NCI-H2196 treated with DMSO at 0.1 percent for 48 hours (cell line): ENCODE measurements at regions not wholly inside any gene's neighbourhood (a gene's known extent, or its start where the extent isn't known, plus 50 kb on each side); places are given as distances from the start of the nearest gene placed in this dataset.
"Not testable (repeated sequence)": the region's sequence is repeated elsewhere in the genome, so short reads cannot be mapped to it uniquely, and the experiment has no call there.

Source experiments
- DNase-seq: peaks from one replicate; lab custom pipeline; 2025; ENCODE audit not compliant: unreplicated experiment; lab: John Stamatoyannopoulos, UW

DNA sequence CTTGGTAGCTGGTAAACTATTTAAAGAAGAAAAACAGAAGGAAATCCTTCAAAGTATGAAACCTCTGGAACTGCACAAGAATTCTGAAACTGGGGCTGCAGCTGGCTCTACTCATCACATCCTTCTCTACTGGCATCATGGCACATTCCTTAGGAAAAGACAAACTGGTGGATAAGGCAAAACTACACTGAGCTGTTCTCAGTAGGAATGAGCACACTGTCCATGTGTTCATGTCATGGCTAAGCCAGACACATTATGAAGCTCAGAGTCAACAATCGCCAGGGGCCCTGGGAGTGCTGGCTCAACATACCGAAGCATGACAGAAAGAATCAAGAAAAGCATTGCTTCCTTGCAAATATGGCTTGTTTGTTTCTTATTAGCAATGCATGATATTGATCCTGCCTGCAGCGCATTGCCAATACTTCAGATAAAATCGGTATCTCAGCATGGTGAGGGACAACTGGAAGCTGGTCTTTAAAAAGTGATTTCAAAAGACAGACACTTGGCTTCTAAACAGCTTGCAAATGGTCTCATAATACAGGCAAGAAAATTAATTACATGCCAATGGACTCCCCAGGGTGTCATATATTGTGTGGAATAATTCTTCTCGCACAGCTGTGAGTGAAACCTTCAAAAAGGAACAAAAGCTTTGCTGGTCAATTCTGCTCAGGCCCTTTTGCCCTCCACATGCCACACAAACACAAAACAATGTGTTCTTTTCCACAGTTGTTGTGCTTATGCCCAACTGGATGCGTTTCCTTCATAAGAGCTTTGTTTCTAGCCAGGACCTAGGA is 300.2 kb upstream of the VCX start:
- DNase-seq: no peak

GRCh38 chrX:7522860-7523259 is 320.1 kb upstream of the VCX start:
- no peak for DNase-seq

GRCh38 chrX:7515681-7516413 is 327.1 kb upstream of the VCX start:
- DNase-seq: no peak

DNA sequence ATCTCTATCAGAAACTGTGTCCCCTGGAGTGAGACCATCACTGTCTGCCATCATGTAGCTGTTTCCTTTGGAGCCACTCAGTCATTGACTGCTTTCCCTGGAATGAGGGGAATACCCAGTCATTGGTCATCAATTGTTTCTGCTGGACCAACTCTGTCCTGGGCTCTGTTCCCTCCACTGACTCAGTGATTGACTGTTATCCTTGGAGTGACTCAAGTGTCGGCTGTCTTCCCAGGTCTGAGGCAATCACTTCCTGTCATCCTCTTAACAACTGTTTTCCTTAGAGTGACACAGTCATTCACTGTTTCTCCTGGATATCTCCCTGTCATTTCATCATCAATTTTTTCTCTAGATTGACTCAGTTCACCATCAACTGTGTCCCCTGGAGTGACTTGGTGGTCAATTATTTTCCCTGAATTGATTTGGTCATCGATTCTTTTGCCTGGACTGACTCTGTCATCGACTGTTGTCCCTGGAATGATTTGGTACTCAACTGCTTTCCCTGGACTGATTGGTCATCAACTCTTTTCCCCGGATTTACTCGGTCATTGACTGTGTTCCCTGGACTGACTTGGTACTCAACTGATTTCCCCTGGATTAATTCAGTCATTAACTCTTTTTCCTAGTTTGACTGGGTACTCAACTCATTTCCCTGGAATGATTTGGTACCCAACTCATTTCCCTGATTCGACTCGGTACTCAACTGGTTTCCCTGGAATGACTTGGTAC is 327.9 kb upstream of the VCX start:
- DNase-seq: no peak

- no peak for DNase-seq
Observed at GRCh38 chrX:7512845-7513244, 330.1 kb upstream of the VCX start.

DNA sequence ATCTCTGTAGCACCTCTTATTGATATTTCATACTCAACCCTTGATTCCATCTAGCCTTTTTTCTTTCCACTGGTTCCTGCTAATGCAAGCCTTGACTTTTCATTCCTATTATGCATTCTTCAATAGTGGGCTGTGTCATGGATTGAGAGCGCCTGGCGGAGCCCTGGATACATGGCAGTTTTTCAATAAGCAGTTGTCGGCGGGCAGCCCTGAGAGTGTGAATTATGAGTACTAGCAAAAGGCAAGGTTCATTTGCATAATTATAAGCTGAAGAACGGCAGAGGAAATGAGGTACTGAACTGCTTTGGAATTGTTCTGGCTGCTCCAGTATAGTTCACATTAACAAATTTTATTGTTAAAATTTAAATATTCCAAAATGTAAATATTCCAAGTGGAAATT is 339.7 kb upstream of the VCX start:
- no peak for DNase-seq

DNA sequence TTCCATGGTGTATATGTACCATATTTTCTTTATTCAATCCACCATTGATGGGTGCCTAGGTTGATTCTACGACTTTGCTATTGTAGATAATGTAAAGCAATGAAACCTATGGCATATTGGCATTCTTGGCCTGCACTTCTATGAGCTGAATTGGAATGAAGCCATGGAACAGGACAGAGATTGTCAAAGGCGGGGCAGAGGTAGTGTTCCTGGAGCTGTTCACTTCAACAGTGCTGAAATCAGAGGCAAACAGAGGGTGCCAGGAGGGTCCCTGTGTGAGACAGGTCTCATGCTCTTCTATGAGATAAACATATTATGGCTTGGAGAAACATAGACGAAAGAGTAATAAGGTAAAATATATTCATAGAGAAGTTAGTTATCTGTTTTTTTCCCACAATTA is 342.6 kb upstream of the VCX start:
- DNase-seq: no peak

- DNase-seq: no peak
Observed at GRCh38 chrX:7486505-7486904, 338.6 kb upstream of the PUDP start.

- no peak for DNase-seq
Observed at GRCh38 chrX:7485061-7485460, 337.1 kb upstream of the PUDP start.

DNA sequence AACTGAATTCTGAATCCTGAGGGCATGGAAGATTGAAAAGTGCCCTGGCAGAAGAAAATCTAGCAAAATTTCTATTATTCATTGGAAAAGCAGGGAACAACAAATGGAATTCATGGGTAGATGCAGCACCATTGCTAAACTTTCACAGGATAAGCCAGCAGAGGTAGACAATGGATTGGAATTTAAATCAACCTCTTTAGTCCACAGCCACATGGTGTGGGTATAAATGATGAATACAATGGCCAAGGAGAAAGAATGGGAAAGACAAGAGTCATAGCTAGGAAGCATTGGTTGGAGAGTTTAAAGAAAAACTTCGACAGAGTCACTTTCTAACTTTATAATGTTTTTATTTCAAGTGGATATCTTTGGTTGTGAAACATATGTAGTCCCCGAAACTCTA is 332.8 kb upstream of the PUDP start:
- DNase-seq: no peak

- no peak for DNase-seq
Observed at GRCh38 chrX:7462110-7462509, 314.2 kb upstream of the PUDP start.

GRCh38 chrX:7461051-7461450 is 313.1 kb upstream of the PUDP start:
- DNase-seq: not testable (repeated sequence)

- DNase-seq: no peak
Observed at GRCh38 chrX:7447801-7448499, 300.0 kb upstream of the PUDP start.

DNA sequence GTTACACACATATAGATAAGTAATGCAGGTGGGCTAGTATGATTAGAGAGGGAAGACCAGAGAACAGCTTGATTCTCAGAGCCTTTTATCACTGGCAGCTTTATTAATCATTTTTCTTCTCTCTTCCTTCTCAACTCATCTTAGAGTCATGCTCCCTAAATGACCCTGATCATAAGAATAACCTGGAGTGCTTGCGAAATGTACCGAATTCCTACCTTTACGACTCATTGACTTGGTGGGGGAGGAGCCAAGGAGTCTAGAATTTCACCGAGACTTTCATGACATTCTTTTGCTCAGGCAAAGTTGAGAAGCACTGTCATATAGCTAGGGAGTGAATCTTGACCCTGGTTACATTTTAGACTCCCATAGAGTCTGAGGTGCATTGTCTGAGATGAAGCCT is 298.9 kb upstream of the PUDP start:
- DNase-seq: no peak

DNA sequence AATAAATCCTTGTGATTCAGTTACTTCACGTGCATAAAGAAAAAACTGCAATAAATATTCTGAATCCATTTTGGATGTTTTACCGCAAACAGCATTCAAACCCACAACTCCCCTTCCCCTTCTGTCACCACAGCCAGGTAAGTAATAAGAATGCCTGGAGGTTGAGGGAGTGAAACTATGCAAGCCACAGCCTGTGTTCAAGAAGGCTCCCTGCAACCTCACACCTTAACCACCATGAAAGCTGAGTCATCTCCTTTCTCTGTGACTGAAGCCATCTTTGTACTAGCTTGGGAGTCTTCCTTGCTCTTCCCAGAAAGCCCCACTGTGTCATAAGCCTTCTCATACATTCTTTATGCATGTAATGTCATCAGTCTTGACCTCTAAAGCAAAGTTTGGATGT is 297.0 kb upstream of the PUDP start:
- no peak for DNase-seq

- no peak for DNase-seq
Observed at GRCh38 chrX:7441586-7441985, 293.6 kb upstream of the PUDP start.

DNA sequence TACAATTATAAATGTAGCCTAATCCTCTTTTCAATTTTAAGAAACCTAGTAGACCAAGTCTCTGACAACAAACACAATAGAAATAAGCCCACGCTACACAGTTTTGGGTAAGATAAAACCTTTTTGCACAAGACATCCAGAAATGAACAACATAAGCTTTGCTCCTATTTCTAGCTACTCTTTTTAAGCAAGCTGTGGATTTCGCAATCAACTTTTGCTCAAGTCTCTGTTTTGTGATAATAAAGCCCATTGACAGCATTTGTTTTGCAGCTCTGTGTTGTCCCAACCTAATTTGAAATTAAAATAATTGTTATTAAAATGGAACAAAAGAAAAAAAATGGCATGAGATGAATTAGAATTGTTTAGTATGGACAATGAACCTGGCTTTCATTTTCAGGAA is 287.9 kb upstream of the PUDP start:
- DNase-seq: no peak

DNA sequence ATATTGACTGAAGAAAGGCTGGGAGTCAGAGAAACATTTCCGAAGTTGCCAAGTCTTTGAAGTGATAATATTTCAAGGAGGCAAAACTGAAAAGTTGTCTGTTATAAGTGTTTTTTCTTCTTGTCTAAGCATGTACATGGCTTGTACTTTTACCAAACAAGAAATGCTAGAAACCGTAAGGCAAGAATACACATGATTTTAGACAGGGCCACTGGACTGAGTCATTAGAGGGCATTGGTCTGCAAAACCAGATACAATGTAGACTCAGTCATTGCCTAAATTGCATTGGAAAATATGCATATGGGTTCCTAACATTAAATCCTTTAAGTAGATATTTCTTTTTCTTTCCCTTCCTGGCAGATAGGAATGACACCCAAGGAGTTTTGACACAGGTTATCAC is 284.9 kb upstream of the PUDP start:
- DNase-seq: no peak

- no peak for DNase-seq
Observed at GRCh38 chrX:7420717-7421116, 272.8 kb upstream of the PUDP start.

- no peak for DNase-seq
Observed at GRCh38 chrX:7414753-7415152, 266.8 kb upstream of the PUDP start.

GRCh38 chrX:7412840-7413239 is 264.9 kb upstream of the PUDP start:
- DNase-seq: no peak
